ENCODE measurements at regions not wholly inside any gene's neighbourhood (a gene's known extent, or its start where the extent isn't known, plus 50 kb on each side); places are given as distances from the start of the nearest gene placed in this dataset.
A peak's percentile ranks its signal among the peaks of the same experiment; 100 is the strongest.

DNA sequence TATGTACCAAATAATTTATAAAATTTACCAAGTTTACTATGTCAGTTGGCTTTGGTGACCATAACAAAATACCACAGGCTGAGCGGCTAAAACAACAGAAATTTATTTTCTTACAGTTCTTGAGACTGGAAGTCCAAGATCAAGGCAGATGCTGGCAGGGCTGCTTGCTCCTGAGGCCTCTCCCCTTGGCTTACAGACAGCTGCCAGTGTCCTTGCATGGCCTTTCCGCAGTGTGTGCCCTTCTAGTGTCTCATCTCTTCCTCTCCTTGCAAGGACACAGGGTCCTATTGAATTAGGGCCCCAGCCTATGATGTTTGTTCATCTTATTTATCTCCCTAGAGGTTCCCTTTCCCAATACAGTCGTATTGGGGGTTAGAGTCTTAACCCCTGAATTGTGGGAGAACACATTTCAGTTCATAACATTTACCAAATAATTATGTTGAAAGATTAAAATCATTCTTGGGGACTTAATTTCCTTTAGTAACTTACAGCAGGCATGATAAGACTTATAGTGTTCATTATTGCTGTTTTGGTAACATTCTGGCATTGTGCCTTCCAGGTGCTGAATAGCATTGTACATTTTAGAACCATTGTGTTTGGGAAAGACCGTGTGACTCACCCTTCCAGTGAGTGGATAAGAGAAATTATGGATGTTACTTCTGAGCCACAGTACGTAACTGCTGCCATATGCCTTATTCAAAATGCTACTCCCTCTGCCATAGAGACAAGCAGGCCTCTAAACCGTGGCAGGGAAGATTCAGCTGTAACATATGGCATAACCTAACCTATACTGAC, 317.5 kb downstream of the TMX3 start:
- no peak overlapping the region for H3K4me2 ChIP-seq (ENCODE audit: extremely low read depth, insufficient read depth, low read length)

DNA sequence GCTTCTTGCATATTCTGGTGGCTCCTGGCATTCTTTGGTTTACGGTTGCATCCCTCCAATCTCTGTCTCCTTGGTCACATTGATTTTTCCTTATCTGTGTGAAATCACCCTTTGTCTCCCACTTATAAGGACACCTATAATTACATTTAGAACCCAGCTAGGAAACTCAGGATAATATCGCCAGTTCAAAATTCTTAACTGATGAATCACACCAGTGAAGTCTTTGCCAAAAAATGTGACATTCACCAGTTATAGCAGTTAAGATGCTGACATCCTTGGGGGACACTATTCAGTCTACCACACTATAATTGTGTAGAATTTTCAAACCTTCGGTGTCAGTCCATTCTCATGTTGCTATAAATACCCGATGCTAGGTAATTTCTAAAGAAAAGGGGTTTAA, 320.2 kb downstream of the TMX3 start:
- H3K9me3 ChIP-seq (ENCODE audit: control insufficient read depth, insufficient read depth, low read depth, low read length), result no peaks in the 10 kb centered on the region
- DNase-seq (ENCODE audit: low read depth in 2 of 2), result peak; percentile 20 to 23
- no peak overlapping the region for H3K4me2 ChIP-seq (ENCODE audit: extremely low read depth, insufficient read depth, low read length)

More for the DNA sequence above, 317.5 kb downstream of the TMX3 start:
- H3K9ac ChIP-seq (ENCODE audit: insufficient read depth, low read length), result no peak overlapping the region
- no peak overlapping the region for H3K27ac ChIP-seq (ENCODE audit: insufficient read depth, low read length)
- H4K20me1 ChIP-seq (ENCODE audit: control insufficient read depth, extremely low read depth, insufficient read depth, low read length), result no peaks in the 10 kb centered on the region
- H3K4me1 ChIP-seq (ENCODE audit: control insufficient read depth, extremely low read depth, insufficient read depth, low read length), result no peaks in the 10 kb centered on the region
- H2AFZ ChIP-seq (ENCODE audit: low read length), result no peak overlapping the region
- H3K9me3 ChIP-seq (ENCODE audit: control insufficient read depth, insufficient read depth, low read depth, low read length), result no peaks in the 10 kb centered on the region
- DNase-seq (ENCODE audit: low read depth in 2 of 2), result peak in 1 of 2 donors; percentile 69
- H3K4me3 ChIP-seq (replicated peaks in 1 of 4; ENCODE audit: control extremely low read depth in 1 of 4, insufficient read depth in 1 of 4, low read depth in 3 of 4, low read length in 4 of 4), result no peak overlapping the region
- no peak for TF ChIP-seq EZH2 (IDR thresholded peaks at IDR 0.05; ENCODE audit: low read length, missing control alignments)
- TF ChIP-seq, protein P1, sequence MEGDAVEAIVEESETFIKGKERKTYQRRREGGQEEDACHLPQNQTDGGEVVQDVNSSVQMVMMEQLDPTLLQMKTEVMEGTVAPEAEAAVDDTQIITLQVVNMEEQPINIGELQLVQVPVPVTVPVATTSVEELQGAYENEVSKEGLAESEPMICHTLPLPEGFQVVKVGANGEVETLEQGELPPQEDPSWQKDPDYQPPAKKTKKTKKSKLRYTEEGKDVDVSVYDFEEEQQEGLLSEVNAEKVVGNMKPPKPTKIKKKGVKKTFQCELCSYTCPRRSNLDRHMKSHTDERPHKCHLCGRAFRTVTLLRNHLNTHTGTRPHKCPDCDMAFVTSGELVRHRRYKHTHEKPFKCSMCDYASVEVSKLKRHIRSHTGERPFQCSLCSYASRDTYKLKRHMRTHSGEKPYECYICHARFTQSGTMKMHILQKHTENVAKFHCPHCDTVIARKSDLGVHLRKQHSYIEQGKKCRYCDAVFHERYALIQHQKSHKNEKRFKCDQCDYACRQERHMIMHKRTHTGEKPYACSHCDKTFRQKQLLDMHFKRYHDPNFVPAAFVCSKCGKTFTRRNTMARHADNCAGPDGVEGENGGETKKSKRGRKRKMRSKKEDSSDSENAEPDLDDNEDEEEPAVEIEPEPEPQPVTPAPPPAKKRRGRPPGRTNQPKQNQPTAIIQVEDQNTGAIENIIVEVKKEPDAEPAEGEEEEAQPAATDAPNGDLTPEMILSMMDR (conservative IDR thresholded peaks at IDR 0.05 in 1 of 2, IDR thresholded peaks at IDR 0.05 in 1 of 2; ENCODE audit: low read depth in 1 of 2, low read length in 2 of 2), result no peak
- no peaks in the 10 kb centered on the region for H3K36me3 ChIP-seq (ENCODE audit: control insufficient read depth, insufficient read depth, low read length)
- no peaks in the 10 kb centered on the region for H3K27me3 ChIP-seq (ENCODE audit: control insufficient read depth, insufficient read depth, low read length)
- H3K79me2 ChIP-seq (ENCODE audit: control insufficient read depth, insufficient read depth, low read length), result no peaks in the 10 kb centered on the region

DNA sequence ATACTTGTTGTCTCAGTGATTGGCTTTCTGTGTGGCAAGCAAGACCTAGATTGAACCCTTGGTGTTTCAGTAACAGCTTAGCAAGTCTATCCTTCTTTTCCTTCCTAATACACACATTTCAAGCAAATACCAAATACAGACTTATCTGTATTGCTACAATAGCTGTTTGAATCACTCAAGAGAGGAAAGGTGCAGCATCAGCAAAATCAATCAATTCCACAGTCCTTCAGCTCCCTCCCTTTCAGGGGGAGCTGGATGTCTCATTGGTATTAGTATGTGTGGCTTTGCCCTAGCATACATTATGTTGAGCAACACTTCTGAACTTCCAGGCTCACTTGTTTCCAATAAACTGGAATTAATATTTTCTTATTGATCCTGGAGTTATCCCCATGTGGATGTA, 323.1 kb downstream of the TMX3 start:
- H3K4me2 ChIP-seq (ENCODE audit: extremely low read depth, insufficient read depth, low read length), result no peak overlapping the region
- H3K27ac ChIP-seq (ENCODE audit: insufficient read depth, low read length), result no peak overlapping the region
- H3K9ac ChIP-seq (ENCODE audit: insufficient read depth, low read length), result no peak overlapping the region
- H3K27me3 ChIP-seq (ENCODE audit: control insufficient read depth, insufficient read depth, low read length), result no peaks in the 10 kb centered on the region
- no peaks in the 10 kb centered on the region for H3K36me3 ChIP-seq (ENCODE audit: control insufficient read depth, insufficient read depth, low read length)
- no peak for TF ChIP-seq EZH2 (IDR thresholded peaks at IDR 0.05; ENCODE audit: low read length, missing control alignments)
- TF ChIP-seq, protein P1 (conservative IDR thresholded peaks at IDR 0.05 in 1 of 2, IDR thresholded peaks at IDR 0.05 in 1 of 2; ENCODE audit: low read depth in 1 of 2, low read length in 2 of 2), result no peak
- no peaks in the 10 kb centered on the region for H3K79me2 ChIP-seq (ENCODE audit: control insufficient read depth, insufficient read depth, low read length)
- no peak overlapping the region for H3K4me3 ChIP-seq (replicated peaks in 1 of 4; ENCODE audit: control extremely low read depth in 1 of 4, insufficient read depth in 1 of 4, low read depth in 3 of 4, low read length in 4 of 4)
- DNase-seq (ENCODE audit: low read depth in 2 of 2), result peak in 1 of 2 donors; percentile 7
- no peaks in the 10 kb centered on the region for H3K4me1 ChIP-seq (ENCODE audit: control insufficient read depth, extremely low read depth, insufficient read depth, low read length)
- no peaks in the 10 kb centered on the region for H3K9me3 ChIP-seq (ENCODE audit: control insufficient read depth, insufficient read depth, low read depth, low read length)
- no peaks in the 10 kb centered on the region for H4K20me1 ChIP-seq (ENCODE audit: control insufficient read depth, extremely low read depth, insufficient read depth, low read length)
- no peak overlapping the region for H2AFZ ChIP-seq (ENCODE audit: low read length)

More for the DNA sequence above, 320.2 kb downstream of the TMX3 start:
- Histone ChIP-seq H3K27ac (ENCODE audit: insufficient read depth, low read length) (no peak overlapping the region), H3K36me3 (ENCODE audit: control insufficient read depth, insufficient read depth, low read length) (no peaks in the 10 kb centered on the region), H3K4me3 (replicated peaks in 1 of 4; ENCODE audit: control extremely low read depth in 1 of 4, insufficient read depth in 1 of 4, low read depth in 3 of 4, low read length in 4 of 4) (no peak overlapping the region), H3K4me1 (ENCODE audit: control insufficient read depth, extremely low read depth, insufficient read depth, low read length) (no peaks in the 10 kb centered on the region), H3K27me3 (ENCODE audit: control insufficient read depth, insufficient read depth, low read length) (no peaks in the 10 kb centered on the region), H3K9ac (ENCODE audit: insufficient read depth, low read length) (no peak overlapping the region), H2AFZ (ENCODE audit: low read length) (no peak overlapping the region), H3K79me2 (ENCODE audit: control insufficient read depth, insufficient read depth, low read length) (no peaks in the 10 kb centered on the region), H4K20me1 (ENCODE audit: control insufficient read depth, extremely low read depth, insufficient read depth, low read length) (no peaks in the 10 kb centered on the region)
- TF ChIP-seq, protein P1 (conservative IDR thresholded peaks at IDR 0.05 in 1 of 2, IDR thresholded peaks at IDR 0.05 in 1 of 2; ENCODE audit: low read depth in 1 of 2, low read length in 2 of 2), result no peak
- TF ChIP-seq EZH2 (IDR thresholded peaks at IDR 0.05; ENCODE audit: low read length, missing control alignments), result no peak
